AG10803 (cell line): ENCODE measurements at regions not wholly inside any gene's neighbourhood (a gene's known extent, or its start where the extent isn't known, plus 50 kb on each side); places are given as distances from the start of the nearest gene placed in this dataset.

Source experiments
- DNase-seq: peaks from one replicate; pipeline ENCODE4 v3.0.0; 2010; ENCODE audit warnings: low read depth
- H3K4me3 ChIP-seq: 2 replicates; pipeline ENCODE4 v1.5.1; 2011; ENCODE audit warnings: mild to moderate bottlenecking, low read length, control low read depth
- TF ChIP-seq, protein P1 (sequence below): conservative IDR thresholded peaks from 2 replicates; pipeline ENCODE4 v1.5.1; 2011; ENCODE audit warnings: mild to moderate bottlenecking, low read length, control low read depth, inconsistent platforms

DNA sequence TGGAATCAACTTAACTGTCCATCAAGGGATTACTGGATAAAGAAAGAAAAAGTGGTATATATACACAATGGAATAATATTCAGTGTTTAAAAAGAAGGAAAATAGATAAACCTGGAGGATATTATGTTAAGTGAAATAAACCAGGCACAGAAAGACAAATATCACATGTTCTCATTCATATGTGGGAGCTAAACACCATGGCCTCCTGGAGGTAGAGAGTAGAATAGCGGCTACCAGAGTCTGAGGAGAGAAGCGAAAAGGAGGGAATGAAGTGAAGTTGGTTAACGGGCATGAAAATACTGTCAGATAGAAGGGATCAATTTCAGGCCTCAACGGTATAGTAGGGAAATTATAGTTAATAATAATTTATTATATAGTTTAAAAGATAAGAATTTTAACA, 147.5 kb upstream of the OBI1 start:
- no peak overlapping the region for H3K4me3 ChIP-seq
- TF ChIP-seq, protein P1, sequence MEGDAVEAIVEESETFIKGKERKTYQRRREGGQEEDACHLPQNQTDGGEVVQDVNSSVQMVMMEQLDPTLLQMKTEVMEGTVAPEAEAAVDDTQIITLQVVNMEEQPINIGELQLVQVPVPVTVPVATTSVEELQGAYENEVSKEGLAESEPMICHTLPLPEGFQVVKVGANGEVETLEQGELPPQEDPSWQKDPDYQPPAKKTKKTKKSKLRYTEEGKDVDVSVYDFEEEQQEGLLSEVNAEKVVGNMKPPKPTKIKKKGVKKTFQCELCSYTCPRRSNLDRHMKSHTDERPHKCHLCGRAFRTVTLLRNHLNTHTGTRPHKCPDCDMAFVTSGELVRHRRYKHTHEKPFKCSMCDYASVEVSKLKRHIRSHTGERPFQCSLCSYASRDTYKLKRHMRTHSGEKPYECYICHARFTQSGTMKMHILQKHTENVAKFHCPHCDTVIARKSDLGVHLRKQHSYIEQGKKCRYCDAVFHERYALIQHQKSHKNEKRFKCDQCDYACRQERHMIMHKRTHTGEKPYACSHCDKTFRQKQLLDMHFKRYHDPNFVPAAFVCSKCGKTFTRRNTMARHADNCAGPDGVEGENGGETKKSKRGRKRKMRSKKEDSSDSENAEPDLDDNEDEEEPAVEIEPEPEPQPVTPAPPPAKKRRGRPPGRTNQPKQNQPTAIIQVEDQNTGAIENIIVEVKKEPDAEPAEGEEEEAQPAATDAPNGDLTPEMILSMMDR: no peak
- DNase-seq: no peak

DNA sequence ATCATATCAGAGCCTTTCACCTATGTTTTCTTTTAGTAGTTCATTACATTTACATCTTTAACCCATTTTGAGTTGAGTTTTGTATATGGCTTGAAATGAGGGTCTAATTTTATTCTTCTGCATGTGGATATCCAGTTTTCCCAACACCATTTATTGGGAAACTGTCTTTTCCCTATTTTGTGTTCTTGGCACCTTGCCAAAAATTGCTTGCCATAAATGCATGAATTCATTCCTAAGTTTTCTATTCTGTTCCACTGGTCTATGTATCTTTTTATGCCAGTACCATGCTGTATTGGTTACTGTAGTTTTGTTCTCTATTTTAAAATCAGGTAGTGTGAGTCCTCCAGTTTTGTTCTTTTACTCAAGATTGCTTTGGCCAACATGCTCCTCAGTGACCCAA, 144.0 kb upstream of the OBI1 start:
- no peak overlapping the region for H3K4me3 ChIP-seq
- TF ChIP-seq, protein P1: no peak
- DNase-seq: no peak

DNA sequence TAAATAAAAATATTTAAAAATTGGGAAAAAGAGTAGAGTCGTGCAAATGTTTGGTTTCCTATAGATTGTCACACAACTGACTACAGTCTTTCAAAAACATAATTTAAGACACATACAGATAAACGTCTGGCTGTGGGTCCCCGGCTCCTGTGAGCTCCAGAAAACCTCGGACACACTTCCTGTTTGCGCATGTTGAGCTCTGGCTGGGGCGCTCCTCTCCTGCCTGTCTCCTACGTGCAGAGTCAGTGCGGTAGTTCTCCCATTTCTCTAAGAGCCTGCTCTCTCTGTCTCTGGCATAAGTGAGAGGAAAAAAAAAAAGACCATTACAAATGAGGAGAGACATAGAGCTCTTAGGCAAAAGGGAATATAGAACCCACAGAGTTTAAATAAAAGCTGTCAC, 128.2 kb upstream of the OBI1 start:
- H3K4me3 ChIP-seq: no peak overlapping the region
- no peak for DNase-seq
- TF ChIP-seq, protein P1: no peak

DNA sequence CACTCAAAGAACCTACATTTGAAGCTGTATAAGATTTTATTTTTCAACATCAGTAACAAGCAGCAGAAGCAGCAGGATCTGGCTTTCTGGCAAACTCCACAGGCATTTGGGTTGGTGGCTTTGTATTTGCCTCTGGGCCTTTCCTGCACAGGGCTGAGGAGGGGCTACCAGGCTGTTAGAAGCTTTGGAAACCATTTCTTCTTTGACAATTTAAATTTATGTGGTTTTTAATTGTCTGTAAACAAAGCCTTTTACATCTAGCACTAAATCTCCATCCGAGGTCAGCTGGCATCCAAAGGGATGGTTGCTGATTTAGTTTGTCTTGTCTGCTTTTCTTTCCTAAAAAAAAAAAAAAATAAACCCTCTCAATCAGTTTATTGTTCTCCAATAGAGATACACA, 127.5 kb upstream of the OBI1 start:
- no peak for DNase-seq
- TF ChIP-seq, protein P1: no peak
- no peak overlapping the region for H3K4me3 ChIP-seq

DNA sequence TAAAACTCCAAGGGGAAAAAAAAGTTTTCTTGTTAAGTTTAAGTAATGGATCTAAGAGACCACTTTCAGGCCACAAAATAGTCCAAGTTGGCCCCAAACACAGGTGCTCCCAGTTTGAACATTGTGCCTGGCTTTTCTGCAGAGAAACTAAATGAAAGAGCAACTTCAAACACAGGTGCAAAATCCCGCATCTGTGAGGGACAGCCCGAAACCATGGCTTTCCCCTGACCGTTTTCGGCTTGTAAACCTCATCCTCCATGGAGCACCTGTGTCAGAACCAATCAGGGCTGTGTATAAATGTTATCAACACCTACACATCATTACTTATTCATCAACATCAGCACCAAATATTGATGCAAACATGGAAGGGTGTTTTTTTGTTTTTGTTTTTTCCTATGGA, 126.8 kb upstream of the OBI1 start:
- no peak overlapping the region for H3K4me3 ChIP-seq
- TF ChIP-seq, protein P1: no peak
- no peak for DNase-seq

DNA sequence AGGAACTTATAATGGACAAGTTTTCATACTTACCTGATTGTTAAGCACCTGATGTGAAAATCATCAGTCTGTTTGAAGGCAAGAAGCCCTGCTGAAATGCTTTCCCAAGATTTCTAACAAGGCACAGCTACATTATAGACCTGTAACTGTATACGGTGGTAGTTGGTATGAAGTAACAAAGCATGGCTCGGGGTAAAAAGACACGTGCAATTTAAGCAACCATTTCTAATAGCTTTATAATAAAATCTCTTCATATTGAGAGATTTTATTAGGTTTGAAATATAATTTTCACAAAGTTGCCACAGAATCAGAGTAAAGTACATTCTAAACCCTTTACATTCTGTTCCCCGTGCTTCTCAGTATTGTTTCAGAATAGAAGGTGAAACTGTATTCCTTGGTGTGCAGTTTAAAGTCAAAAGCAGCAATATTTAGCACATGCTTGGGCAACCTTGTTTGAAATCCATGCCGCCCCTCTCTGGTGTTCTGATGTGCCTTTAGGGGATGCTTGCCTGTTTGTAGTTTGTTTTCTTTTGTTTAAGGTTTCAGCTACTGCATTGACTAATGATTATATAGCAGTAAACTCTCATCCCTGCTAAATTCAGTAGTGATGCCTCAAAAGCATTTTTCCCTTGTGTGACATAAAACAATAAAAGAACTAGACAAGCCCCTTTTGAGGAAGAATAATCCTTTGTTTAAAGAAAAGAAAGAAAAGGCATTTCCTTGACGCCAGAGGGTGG, 125.2 kb upstream of the OBI1 start:
- TF ChIP-seq, protein P1: no peak
- no peak for DNase-seq
- H3K4me3 ChIP-seq: no peak overlapping the region

DNA sequence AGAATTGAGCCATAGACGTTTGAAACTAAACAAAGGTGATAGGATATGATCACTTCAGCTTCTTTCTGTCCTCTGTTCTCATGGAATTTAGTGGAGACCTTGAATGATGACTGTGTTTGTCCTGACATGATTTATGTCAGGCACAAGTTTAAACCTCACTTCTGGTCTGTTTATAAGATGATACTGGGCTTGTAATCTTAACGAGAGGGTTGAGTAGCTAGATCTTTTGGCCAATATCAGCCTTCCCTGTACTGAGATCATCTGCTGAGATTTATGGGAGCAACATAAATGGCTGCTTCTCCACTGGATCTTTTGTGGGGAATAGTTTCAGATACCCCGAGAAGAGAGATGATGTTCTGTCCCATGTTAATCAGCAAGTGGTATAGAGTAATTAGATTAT, 121.8 kb upstream of the OBI1 start:
- no peak overlapping the region for H3K4me3 ChIP-seq
- TF ChIP-seq, protein P1: no peak
- DNase-seq: no peak
